Superior temporal gyrus (tissue), 1 donor: ENCODE measurements at regions not wholly inside any gene's neighbourhood (a gene's known extent, or its start where the extent isn't known, plus 50 kb on each side); places are given as distances from the start of the nearest gene placed in this dataset.

Experiments
- DNase-seq: peaks from one replicate; pipeline ENCODE4 v3.0.0-alpha.2; 2016; ENCODE audit errors: extremely low spot score

DNA sequence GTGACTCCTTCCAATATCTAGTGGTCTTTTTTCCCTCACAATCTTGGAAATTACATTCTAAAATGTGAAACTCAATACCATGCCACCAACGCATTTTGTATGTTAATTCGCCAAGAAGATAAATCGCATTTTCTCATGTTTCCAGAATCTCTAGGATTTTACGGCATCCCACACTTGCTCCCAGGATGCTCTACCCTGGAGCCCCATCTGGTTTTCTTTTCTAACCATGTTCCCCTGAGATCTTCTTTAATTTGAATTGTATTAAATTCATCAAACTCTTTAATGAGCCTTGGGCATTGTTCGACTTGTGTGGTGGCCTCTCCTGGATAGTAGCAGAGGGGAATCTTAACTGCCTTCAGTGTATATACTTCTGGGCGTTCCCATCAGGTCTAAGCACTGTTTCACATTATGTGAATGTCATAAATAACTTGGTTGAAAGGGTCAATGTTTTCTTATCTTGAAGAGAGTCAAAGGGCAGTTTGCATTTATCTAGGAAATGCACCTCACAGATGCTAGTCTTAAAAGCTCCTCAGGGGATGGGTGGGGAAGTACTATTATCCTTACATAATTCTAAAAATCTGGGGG, 169.1 kb upstream of the MEOX2 start:
- DNase-seq = no peak

DNA sequence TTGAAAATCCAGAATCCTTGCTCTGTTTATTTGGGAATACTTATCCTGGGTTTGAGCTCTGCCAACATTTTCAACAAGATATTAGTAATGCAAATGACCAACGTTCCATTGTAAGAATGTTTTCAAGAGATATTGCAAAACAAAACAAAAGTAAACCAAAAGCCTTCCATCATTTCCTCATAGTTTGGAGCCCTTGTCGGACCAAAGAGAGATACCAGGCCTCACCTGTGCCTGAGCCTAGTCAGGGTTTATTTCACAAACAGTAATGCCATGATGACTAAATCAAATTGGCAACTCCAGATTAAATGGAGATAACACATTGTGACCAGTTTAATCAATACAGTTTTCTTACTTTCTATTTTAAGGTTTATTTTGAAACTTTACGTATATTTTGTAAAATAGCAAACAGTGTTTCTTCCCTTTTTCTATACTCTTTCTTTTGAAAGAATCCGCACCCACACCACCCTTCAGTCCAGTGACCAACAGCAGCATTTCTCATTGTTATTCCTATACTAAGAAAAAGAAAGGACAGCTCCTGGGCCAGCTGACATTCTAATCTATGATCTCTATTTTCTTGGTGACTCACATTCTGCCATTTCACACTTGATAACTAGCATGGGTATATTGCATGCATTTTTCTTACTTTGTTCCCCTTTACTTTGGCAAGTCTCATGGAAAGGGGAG, 168.5 kb upstream of the MEOX2 start:
- no peak for DNase-seq

DNA sequence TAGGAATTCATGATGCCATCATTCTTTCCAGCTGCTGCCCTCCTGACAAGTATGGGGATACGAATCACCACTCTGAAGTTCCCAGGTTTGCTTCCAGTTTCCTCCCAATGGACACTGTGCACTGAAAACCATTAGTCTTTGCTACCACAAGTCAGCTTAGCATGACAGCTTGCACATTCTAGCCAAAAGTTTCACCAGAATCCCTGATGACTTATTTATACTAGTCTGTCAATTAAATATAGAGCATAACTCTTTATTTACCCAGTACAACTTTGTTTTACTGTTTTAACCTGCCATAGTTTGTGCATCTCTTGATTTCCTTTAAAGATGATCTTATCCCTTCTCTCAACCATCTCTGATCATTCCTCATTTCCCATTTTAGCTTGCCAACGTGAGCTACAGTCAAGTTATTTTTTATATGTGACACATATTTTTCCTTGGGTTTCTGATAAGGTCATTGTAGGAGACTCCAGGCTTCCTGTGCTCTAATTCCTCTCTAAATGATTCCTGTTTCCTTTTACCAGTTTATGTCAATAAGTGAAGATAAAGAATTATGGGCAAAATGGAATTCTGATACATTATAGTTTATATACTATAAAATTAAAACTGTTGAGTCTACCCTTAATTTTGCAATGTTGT, 167.5 kb upstream of the MEOX2 start:
- no peak for DNase-seq

DNA sequence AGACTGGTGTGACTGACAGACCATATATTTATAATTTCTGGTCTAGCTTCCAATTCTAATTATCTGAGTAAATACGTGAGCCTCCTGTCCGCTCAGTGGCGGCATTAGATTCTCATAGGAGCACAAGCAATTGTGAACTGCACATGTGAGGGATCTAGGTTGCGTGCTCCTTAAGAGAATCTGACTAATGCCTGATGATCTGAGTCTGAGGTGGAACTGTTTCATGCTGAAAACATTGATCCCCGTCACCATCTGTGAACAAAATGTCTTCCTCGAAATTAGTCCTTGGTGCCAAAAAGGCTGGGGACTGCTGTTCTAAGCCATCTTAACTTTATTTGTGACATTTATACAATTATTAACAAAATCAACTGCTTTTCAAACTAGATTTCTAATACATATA, 164.7 kb upstream of the MEOX2 start:
- DNase-seq = no peak

DNA sequence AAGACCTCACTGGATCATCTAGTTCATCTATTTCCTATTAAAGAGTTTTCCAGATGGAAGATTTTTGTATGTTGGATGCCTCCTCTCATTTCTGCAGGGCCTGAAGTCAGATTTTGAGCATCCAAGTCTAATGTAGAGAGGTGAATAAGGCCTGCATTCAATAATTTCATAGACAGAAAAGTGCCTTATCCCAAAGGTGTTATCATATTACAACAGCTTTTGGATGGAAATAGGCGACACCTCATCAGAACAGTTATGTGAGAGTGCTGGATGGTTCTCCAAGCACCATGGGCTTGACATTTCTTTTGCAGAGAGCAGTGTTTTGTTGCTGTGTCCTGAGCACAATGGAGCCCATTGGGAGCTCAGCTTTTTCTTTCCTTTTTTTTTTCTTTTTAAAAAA, 162.4 kb upstream of the MEOX2 start:
- no peak for DNase-seq

DNA sequence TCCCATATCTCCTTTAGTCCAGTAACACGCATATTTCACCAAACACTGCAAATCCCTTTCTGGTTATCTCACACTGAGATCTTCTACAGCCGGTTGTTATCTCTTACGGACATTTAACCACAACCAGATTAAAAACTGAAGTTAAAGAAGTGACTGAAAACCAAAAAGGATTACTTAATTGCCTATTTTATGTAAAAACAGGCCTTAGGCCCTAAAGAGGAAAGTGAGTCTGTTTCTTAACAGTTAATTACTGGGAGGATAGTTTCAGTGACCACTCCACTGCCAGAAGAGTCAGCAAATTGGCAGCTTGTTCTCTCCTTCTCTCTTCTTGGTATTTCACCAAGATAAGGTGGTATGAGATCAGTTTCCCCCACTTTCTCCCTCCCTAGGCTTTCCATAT, 161.9 kb upstream of the MEOX2 start:
- no peak for DNase-seq

DNA sequence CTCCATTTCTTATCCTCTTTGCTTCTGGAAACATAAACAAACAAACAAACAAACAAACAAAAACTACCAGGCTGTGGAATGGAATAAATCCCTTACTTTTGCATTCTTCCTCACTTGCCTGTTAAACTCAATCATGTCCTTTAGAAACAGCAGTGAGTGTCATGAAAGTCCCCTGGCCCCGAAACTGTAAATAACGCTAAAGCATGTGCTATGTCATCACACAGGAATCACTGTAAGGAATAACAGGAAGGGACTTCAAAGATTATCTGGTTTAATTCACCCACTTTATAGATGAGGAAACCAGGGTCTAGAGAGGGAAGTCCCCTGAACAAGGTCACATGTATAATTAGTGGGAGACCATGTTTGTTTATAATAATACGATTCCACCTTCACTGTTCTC, 159.4 kb upstream of the MEOX2 start:
- no peak for DNase-seq

DNA sequence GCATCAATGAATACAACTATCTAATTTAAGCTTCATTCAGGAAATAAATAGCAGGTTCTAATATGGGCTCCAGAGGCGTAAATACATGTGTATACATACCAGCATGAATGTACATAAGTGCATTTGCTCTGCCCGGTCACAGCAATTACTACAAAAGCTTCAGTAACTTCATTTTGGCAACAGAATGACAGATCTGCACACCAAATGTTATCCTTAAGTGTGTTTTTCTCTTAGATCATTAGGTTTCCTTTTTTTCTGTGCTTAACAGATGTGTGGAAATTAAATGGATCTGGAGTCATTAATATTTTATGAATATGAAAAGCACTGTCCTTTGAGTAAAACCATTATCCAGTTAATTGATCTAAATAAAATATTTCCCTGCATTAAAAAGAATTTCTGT, 159.0 kb upstream of the MEOX2 start:
- DNase-seq = no peak

DNA sequence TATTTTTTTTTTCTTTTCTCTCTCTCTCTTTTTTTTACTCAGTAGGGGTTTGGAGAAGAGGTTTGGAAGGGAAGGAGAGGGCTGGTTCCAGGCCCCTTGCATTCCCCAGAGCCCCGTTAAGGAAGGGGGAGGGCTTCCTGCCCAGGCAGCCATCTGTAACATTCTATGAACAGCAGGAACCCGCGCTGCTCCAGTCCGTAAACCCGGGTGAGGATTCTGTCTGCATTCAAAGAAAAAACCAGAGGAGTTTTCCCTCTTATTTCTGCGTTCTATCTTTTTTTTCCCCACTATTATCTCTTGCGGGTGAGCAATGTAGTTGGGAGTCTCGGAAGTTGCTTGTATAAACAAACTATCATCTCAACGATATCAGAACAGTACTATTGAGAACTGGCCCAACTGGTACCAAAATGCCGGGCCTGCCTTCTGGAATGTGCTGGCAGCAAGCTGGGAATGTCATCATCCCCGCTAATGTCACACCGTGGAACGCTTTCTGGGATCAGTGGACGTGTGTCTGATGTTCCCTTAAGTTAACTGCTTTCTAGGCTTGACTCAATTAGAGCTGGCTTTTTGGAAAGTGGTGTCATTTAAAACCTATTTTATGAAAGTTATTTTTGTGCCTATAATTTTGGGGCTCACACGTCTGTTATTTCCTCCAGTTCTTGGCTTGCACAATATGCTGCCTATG, 153.1 kb upstream of the MEOX2 start:
- DNase-seq = no peak

DNA sequence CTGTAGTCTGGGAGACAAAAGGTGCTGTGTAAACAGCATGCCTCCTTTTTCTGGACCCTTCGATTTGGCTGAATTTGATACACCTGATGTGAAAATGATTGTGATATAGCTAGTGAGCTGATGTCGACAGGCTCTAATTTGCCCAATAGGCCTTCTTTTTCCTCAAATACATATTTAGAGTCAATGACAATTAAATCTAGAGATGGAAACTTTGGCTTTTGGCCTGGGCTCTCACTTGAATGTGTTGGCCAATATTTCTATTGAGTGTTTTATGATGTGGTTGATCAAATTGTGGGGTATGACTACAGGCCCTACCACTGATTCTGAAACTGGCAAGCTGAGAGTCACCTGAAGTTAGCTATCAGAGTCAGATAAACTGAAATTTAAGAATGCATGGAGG, 151.8 kb upstream of the MEOX2 start:
- no peak for DNase-seq

DNA sequence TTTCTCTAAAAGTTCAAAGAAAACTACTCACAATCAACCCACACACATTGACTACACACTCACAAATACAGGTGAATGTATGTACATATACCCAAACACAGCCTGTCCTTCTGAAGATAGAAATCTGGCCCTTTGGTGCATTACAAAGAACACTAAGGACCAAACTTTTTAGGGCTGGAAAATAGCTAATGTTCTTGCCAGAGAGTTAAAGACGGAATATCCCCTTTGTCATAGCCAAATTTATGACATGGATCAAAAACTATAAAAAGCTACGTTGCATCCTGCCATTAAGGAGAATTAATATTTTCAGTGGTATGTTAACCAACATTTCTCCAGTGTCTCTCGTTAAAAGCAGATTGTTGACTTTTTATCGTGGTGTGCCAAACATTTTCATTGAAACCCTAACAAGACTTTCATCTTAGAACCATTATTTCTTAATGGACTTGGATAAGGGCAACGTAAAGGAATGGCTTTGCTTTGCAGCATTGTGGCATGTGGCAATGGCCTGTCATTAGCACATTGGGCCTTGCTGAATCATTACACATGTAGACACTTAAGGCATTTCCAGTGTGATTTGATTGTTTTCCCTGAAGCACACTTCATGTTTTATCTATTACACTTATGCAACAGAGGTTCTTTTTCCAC, 150.9 kb upstream of the MEOX2 start:
- DNase-seq = no peak

DNA sequence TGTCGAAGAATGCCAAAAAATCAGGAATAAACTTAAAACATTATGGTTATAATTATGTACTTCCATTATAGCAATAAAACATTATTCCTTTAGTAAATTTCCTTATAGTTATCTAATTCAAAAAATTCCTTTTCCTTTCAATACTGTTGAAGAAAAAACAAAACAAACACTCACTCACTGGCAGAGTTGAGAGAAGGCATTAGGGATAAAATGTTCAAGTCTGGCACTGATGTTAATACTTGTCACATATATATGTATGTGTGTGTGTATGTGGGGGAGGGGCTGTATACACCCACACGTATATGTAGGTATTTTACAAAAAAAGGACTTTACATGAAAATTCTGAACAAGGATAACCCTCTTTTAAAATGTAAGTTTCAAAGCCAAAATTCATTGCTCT, 150.2 kb upstream of the MEOX2 start:
- DNase-seq = no peak

DNA sequence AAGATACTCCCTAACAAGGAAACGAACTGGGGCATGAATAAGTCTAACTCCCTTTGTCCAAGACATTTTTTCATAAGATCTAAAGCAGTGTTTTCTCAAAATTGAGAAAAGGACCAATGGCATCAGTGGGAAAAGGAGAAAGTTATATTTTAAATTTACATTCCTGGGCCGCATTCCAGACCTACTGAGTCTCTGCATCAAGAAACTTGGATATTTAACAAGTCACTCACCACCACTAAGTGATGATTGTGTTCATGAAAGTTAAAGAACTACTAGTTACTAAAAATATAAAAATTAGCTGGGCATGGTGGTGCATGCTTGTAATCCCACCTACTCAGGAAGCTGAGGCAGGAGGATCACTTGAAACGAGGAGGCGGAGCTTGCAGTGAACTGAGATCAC, 149.6 kb upstream of the MEOX2 start:
- DNase-seq = no peak

DNA sequence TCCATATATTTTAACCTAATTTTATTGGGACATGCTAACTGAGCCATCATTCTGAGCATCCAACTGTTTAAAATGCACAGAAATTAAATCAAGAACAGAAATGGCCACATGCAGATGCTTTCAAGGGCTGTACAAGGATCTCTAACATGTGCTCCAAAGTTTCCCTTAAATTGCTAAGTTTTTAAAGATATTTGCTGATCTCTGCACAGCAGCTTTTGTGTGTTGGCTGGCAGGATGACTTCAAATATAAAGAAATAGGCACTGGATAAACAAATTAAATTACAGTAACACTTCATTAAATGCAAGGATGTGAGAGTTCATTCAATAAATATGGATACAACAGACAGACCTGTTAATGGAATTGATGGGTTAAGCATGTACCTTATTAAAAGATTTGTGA, 148.0 kb upstream of the MEOX2 start:
- DNase-seq = no peak

DNA sequence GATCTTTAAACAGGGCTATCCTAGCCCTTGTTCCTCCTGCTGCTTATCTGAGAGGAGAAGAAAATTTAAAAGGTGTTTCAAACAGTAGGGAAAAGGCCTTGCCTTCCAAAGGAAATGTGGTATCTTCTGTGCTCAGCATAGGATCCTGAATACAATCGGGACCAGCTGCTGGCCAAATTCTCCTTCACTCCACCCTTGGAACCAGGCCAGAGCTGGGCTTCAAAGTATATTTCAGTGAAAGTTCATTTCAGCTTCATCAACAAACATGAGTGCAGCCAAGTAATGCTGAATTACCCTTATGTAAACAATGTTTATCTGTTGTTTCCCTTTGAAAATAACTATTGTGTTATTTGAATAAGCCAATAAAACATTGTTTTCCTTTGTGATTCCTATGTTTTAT, 146.5 kb upstream of the MEOX2 start:
- no peak for DNase-seq

DNA sequence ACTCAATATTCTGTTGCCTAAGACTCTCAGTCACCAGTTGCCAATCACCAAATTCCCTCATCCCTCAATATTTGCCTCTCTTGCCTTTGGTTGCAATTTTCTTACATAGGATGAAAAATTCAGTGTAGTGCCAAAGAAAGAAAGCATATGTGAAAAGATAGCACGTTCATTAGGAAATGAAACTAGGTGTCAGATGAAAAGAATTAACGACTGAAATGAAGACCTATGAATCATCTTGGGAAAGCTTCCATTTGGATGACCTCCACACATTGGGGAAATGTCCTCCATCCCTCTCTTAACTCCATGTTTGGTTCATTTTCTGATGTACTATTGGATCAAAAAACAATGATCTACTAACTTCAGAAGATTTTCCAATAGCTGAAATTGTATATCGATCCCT, 145.1 kb upstream of the MEOX2 start:
- DNase-seq = no peak

DNA sequence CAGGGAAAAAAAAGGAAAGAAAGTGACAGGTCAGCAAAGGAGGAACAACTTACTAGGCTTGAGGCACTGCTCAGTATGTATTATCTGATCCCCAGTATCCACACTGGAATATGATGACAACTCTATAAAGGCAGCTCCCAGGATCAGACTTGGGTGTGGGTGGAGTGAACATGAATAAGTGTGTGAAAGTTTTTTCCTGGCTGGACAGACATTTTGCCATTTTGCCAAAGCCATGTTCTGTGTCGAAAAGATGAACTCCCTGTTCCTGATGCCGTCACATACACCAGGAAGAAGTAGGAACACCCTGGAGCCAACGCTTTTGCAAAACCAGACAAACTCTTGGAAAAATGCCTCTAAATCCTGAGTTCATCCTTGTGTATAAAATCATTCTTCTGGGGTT, 143.2 kb upstream of the MEOX2 start:
- no peak for DNase-seq

DNA sequence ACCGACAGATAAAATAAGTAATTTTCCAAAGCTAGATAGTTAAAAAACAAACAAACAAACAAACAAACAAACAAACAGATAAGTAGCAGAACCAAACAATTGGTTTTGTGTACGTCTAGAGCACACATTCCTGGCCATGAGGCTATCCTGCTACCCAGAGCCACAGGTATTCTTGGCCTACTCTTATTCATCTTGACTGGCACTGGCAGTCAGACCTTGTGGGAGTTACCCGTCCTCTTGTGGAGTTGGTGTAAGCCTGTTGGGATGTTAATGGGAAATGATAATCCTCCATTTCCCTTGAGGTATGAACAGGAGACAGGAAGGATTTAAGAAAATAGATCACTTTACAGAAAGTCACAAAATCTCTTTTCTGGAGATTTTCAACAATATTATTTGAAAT, 142.4 kb upstream of the MEOX2 start:
- DNase-seq = no peak

DNA sequence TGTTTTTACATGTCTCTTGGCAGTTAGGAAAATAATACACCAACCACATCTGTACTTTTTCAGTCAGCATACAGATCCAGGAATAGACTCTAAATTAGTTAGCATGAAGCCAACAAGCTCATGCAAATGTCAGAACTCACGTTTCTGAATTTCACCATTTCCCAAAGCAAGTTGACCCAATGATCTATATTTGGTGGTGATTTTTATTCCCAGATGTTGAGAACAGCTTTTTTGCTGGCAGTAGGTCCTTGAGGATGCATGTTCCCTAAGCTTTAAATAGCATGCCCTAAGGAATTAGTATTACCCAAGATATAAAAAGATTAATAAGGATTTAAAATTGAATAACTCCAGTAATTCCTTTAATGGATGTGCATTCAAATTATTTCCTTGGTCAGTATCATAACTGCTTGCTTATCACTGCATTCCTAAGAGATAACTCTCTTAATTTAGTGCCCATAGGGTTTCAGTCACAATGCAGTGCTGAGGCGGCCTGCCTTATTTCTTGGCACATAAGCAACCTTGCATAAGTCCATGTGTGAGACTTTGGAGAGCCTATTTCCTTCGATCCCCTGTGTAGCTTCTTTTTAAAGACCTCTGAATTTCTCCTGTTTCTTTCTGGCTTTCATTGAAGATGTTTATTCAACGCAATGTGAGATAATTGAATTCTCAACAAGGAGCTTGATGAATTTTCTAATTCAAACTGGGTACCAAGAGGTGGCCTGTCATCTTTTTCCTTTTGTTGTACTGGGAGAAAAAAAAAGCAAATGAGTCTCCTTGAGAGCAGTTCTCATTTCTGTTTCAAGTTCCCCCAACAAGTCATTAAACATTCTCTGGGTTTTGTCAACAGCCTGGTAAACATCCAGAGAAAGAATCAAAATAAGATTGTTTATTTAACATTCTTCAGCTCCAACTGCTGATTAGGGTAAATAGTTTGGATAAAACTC, 135.3 kb upstream of the MEOX2 start:
- DNase-seq = no peak

DNA sequence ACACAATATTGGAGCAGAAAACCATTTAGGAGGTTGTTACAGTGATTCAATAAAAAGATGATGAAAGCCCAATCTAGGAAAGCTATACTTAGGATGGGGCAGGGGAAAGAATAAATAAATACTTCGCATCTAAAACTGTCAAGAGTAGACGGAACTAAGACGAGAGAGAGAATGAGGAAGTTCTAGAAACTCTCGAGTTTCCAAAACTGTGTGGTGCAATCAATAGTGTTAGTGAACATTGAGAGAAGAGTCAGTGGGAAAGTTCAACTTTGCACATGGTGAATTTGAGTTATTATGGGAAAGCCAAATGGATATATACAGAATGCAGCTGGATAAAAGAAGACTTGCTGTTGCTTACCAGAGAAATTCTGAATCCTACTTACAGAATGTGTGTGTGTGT, 133.8 kb upstream of the MEOX2 start:
- DNase-seq = no peak

DNA sequence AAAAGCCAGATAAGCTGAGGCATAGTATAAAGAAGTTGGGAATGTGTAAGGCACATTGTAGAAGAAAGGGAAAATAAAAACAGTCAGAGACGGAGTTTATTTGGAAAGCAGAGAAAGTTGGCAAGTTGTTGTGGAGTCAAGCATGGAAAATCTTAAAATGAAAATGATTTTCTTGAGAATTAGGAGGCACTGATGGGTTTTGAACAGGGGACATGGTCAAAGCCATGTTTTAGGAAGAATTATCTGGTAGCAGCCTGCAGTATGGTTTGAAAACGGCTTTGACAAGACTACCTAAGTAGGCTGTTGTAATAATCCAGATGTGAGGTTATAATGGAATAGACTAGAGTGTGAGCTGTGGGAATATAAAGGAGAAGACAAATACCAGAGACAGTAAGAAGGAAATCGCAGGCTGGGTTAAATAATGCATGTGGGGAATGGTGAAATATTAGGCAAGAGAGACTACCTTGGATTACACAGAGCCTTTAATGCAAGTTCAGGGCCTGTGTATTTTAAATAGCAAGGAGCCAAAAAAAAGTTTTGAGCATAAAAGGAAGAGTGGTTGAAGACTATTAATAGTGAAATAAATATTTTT, 130.4 kb upstream of the MEOX2 start:
- no peak for DNase-seq
